GM18508 (cell line): ENCODE measurements at regions not wholly inside any gene's neighbourhood (a gene's known extent, or its start where the extent isn't known, plus 50 kb on each side); places are given as distances from the start of the nearest gene placed in this dataset.
"Not testable (repeated sequence)": the region's sequence is repeated elsewhere in the genome, so short reads cannot be mapped to it uniquely, and the experiment has no call there.

Experiments
- ATAC-seq: cut with Tn5 transposase; IDR thresholded peaks from one replicate; pipeline ENCODE4 v1.9.1; 2021; ENCODE audit warnings: moderate number of reproducible peaks; ENCODE audit not compliant: insufficient read depth, unreplicated experiment

DNA sequence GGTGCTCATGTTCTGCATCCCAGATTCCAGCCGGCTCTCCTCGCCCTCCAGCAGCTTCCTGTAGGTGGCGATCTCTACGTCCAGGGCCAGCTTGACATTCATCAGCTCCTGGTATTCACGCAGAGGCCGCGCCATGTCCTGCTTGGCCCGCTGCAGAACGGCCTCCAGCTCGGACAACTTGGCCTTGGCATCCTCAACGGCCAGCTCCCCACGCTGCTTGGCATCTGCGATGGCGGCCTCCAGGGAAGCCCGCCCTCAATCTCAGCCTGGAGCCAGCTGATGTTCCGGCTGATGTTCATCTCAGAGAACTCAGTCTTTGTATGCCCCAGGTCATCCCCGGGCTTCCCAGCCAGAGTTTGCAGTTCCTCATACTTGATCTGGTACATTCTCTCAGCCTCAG, 431.8 kb upstream of the DIPK2B start:
- ATAC-seq: no peak

DNA sequence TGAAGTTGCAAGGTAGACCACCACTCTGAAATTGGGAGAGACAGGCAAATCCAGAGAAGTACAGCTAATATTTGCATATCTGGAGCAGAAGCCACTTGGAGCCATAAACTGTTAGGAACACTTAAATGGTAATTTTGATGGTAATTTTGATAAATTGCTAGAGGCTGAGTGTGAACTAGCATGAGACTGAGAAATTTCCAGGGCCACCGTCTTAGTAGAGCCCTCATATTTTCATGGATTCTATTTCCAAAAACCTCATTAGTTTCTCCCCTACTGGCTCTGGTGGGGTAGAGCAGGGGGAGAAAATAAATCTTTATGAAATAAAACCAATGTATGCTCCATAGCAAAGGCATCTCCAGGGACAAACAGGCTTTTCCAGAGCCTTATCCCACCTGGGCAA, 429.4 kb upstream of the DIPK2B start:
- ATAC-seq: no peak

DNA sequence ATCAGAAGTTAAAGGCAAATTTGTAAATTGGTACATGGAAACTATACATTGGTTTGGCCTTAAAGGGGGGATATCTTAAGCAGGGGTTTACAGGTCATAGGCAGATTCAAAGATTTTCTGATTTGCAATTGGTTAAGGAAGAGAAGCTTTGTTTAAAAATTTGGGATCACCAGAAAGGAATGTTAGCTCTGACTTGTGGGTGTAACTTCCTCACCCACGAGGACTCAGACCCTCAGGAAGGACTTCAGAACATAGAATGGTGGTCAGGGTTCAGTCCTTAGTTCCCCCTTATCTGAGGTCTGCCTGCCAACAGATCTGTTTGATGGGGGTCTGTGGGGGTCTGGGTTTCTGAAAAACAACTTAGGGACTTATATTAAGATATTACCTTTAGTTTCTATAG, 427.4 kb upstream of the DIPK2B start:
- ATAC-seq: no peak

DNA sequence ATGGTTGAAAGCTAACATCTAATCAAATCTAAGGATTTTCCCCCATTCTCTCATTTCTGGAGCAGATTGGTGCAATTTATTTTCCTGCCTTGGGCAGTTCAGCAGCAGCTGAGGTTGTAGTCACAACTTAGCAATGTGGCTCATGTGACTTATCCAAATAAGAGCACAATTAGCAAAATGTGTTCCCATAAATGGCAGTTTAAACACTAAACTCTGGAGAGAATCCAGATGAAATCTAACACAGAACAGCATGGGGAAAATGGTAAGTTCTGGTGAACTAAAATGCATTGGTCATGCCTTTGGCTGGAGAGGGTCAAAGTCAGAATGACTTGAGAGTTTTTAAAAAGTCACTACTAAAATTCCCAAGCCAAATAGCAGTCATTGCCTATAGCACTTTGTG, 422.6 kb upstream of the DIPK2B start:
- no peak for ATAC-seq

DNA sequence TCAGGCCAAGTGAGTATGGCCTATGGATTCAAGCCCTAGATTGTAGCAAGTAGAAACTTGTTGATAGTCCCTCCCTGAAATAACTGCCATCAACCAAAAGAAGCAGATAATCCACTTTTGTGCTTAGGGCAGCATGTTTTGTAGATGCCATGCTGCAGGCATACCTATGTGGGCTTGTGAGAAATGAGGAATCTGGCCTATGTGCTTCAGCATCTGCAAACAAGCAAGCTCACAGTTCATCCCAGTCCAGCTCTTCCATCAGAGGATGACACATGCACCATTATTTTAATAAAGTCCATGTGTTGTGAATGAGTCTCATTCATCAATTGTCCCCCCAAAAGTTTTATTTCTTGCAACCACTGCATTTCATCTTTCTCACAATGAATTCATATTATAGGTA, 421.9 kb upstream of the DIPK2B start:
- ATAC-seq: no peak

DNA sequence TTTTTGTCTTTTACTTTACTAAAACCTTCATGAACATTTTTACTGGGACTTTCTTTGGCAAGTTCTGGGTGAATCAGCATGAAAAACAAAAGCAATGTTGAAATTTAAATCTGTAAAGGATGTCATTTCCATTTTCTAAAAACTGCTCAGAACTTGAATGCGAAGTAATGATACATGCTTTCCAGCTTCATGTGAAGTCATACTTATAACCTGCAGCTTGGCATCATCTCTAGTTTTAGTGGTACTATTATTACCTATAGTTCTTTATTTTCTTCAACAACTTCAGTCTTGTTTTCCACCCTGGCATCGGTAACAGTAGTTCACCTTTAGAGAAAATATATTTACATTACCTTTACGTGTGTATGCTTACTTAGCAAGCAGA, 421.4 kb upstream of the DIPK2B start:
- no peak for ATAC-seq

DNA sequence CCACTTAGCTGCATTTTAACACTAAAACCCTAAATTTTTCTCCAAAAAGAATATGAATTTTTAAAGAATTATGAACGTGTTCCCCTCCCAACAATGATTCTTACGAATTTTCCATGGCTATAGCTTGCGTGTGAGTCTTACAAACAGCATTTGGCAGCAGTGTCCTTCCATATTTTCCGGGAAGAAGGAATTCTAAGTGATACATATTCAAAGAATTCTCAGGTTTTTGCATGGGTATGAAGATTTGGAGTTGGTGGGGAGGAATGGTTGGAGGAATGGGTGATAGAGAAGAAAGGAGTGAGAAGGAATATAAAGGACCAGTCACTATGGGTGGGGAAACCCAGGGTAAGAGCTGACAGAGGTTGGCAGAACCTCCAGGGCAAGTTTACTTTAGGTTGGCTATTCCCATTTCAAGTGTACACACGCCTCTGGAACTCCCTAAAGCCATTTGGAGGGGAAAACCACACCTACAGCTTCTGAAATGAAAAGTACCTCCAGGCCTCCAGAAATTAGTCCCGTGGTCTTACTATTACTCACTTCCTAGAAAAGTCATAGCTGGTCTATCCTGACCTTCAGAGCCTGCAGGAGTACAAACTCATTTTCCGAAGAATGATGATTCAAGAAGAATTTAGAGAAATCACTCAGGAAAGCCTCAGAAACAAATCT, 420.8 kb upstream of the DIPK2B start:
- no peak for ATAC-seq

DNA sequence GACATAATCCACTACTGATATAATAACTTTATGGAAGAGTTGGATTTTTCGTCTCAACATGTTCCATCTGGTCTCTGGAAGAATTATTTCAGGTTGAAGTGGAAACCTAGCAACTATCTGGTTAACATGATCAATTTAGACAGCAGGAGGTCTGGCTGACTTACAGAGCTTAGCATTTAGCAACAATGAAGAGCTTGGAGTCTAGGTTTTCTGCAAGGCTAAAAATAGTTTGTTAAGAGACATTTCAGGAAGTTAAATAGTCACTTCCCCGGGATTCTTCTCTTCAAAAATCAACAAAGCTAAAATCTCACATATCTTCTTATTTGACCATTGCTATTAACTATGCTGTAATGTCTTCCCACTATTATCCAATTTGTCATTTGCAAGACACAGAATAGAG, 418.6 kb upstream of the DIPK2B start:
- no peak for ATAC-seq

DNA sequence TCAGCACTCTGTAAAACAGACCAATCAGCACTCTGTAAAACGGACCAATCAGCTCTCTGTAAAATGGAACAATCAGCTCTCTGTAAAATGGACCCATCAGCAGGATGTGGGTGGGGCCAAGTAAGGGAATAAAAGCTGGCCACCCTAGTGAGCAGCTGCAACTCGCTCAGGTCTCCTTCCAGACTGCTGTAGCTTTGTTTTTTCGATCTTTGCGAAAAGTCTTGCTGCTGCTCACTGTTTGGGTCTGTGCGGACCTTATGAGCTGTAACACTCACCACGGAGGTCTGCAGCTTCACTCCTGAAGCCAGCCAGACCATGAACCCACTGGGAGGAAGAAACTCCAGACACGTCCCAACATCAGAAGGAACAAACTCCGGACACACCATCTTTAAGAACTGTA, 414.9 kb upstream of the DIPK2B start:
- ATAC-seq: not testable (repeated sequence)

DNA sequence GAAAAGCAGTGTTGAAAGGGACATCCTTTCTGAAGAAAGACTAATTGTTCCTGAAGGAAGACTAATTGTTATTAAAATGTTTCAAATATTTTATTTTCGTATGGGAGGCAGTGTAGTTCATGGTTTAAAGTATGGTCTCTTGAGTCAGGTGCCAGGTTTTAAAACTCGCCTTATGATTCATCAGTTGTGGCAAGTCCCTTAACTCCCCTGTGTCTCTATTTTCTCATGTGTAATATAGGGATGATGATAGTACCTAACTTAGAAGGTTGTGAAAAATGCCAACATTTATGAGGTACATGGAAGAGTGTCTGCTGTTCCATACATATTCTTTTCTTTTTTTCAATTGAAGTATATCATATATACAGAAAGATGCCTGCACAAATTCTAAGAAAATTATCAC, 414.2 kb upstream of the DIPK2B start:
- ATAC-seq: no peak

- ATAC-seq: no peak
These were observed 401.5 kb upstream of the DIPK2B start for GRCh38 chrX:45602151-45602550.

DNA sequence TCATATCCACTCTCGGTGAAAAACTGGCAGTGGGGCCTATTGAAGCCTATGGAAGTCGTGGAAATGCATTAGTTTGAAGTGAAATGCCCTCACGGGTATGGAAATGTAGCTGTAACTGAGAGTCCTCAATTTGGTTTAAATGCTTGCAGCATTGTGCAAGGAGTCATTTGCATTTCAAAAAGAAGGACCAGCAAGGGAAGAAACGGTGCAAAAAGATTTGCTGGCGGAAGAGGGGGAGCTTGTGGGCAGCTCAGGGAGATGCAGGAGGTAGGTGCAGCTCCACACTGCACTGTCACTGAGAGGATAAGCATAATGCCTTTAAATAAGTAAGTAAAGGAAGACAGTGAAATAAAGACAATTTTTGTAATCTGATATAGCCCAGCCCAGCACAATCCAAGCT, 400.4 kb upstream of the DIPK2B start:
- no peak for ATAC-seq

- no peak for ATAC-seq
These were observed 398.2 kb upstream of the DIPK2B start for GRCh38 chrX:45598861-45599260.

DNA sequence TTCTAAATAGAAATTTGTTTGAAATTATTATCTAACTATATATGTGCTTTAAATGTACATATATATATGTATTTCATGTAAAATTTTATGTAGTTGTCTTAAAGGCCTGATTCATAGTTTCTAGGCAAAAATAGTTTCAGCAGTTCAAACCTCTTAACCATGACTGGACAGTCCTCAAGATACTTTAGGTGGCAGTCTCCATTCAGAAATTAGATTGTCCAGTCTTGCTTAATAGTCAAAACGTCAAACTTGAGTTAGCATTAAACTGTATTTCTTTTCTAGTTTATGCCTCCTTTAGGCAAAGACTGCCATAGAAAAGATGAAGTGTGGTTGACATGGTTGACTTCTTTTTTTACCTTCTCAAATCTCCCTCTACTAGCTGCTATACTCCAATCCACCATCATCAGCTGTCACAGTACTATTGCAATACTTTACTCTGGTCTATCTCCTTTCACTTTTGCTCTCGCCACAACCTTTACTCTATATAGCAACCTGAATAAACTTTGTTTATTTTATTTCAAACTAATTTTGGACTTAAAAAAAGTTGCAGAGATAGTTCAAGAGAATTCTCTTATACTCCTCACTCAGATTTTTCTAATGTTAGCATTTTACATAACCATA, 395.6 kb upstream of the DIPK2B start:
- ATAC-seq: no peak

GRCh38 chrX:45592101-45592500, 391.4 kb upstream of the DIPK2B start:
- ATAC-seq: no peak

- ATAC-seq: no peak
These were observed 391.0 kb upstream of the DIPK2B start for GRCh38 chrX:45591650-45592049.

- ATAC-seq: no peak
These were observed 384.0 kb upstream of the DIPK2B start for GRCh38 chrX:45584717-45585116.

GRCh38 chrX:45577361-45577760, 376.7 kb upstream of the DIPK2B start:
- no peak for ATAC-seq

DNA sequence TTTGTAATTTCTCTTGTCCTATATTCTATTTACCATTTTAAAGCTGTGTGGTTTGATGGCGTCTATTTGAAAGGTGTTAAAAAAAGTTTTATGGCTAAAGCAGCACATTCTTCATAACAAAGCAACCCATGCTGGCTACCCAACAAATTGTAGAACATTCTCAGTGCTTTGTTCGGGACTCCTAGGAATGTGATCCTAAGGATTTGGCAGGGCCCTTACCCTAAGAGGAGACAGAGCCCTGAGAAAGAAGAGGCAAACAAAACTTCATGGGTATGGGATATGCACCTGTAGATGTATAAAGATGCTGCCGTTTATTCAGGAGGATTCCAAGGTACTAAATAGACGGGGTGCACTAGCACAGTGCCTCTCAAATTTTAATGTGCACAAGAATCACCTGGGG, 370.8 kb upstream of the DIPK2B start:
- no peak for ATAC-seq

- no peak for ATAC-seq
These were observed 365.8 kb upstream of the DIPK2B start for GRCh38 chrX:45566456-45566855.

DNA sequence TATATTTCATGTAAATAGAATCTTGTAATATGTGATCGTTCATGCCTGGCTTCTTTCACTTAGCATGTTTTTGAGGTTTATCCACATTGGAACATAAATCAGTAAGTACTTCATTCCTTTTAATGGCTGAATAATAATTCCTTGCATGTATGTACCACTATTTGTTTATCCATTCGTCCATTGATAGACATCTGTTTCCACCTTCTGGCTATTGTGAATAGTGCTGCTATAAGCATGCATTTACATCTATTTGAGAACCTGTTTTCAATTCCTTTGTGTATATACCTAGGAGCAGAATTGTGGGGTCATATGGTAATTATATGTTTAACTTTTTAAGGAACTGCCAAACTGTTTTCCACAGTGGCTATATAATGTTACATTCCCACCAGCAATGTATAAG, 356.7 kb upstream of the DIPK2B start:
- ATAC-seq: no peak

- no peak for ATAC-seq
These were observed 354.1 kb upstream of the DIPK2B start for GRCh38 chrX:45554736-45555135.
